CD4-positive, alpha-beta T cell (primary cell): ENCODE measurements at regions not wholly inside any gene's neighbourhood (a gene's known extent, or its start where the extent isn't known, plus 50 kb on each side); places are given as distances from the start of the nearest gene placed in this dataset.

Experiments used
- ATAC-seq: fragments of 200-7000 bp; cut with Tn5 transposase; one replicate; pipeline ENCODE4 v1.10.0; 2022; ENCODE audit warnings: mild to moderate bottlenecking; ENCODE audit not compliant: poor library complexity
- CTCF ChIA-PET: fragments of 350-600 bp; sonication (Branson Sonifier 250); formaldehyde crosslinking; loops from one replicate; lab custom pipeline; 2021; ENCODE audit warnings: antibody characterized with exemption, inconsistent platforms; lab: Charles Lee
- POLR2A ChIA-PET: fragments of 350-600 bp; sonication (Branson Sonifier 250); formaldehyde crosslinking; loops from one replicate; lab custom pipeline; 2021; ENCODE audit warnings: antibody characterized with exemption, inconsistent platforms; lab: Charles Lee
- DNase-seq, 14 experiments: peaks; one replicate each; pipeline ENCODE4 v3.0.0-alpha.2; 2013 to 2020; ENCODE audit warnings: mixed read lengths in 2 of 14
- H3K27ac ChIP-seq, 2 donors: one replicate each; pipeline versions ENCODE4 v1.5.1 to v1.7.0; 2013; ENCODE audit warnings: low read length in 2 of 2, low read depth in 1 of 2, mild to moderate bottlenecking in 1 of 2
- H3K27me3 ChIP-seq, 2 experiments: 1 replicate in 1 of 2; 2 replicates in 1 of 2; pipeline versions ENCODE4 v1.6.1 to v1.7.0; 2013; ENCODE audit warnings: low read length in 2 of 2, control low read depth in 1 of 2, mild to moderate bottlenecking in 1 of 2, moderate library complexity in 1 of 2; ENCODE audit not compliant: insufficient read depth in 2 of 2, control insufficient read depth in 1 of 2
- H3K36me3 ChIP-seq: one replicate; pipeline ENCODE4 v1.6.1; 2013; ENCODE audit warnings: low read length, control low read depth; ENCODE audit not compliant: insufficient read depth
- H3K4me1 ChIP-seq: one replicate; pipeline ENCODE4 v1.6.1; 2013; ENCODE audit warnings: low read length, control low read depth; ENCODE audit not compliant: insufficient read depth
- H3K4me3 ChIP-seq: one replicate; pipeline ENCODE4 v1.5.1; 2013; ENCODE audit warnings: mild to moderate bottlenecking, low read length, moderate library complexity
- H3K9me3 ChIP-seq, 2 experiments: 1 replicate in 1 of 2; 2 replicates in 1 of 2; pipeline versions ENCODE4 v1.6.1 to v1.7.0; 2013; ENCODE audit warnings: low read length in 2 of 2, mild to moderate bottlenecking in 2 of 2, control low read depth in 1 of 2, moderate library complexity in 1 of 2; ENCODE audit not compliant: control insufficient read depth in 1 of 2, insufficient read depth in 1 of 2
- H3K27ac Mint-ChIP-seq: one replicate; pipeline ENCODE4 v1.8.0; 2020; ENCODE audit warnings: mixed read lengths
- H3K27me3 Mint-ChIP-seq: one replicate; pipeline ENCODE4 v1.8.0; 2021; ENCODE audit warnings: mixed read lengths
- H3K36me3 Mint-ChIP-seq: one replicate; pipeline ENCODE4 v1.8.0; 2021; ENCODE audit warnings: low read depth, mixed read lengths
- H3K4me1 Mint-ChIP-seq: one replicate; pipeline ENCODE4 v1.8.0; 2021; ENCODE audit warnings: low read depth, mixed read lengths
- H3K4me3 Mint-ChIP-seq: one replicate; pipeline ENCODE4 v1.8.0; 2020; ENCODE audit warnings: mild to moderate bottlenecking, mixed read lengths
- H3K9me3 Mint-ChIP-seq: one replicate; pipeline ENCODE4 v1.8.0; 2020; ENCODE audit warnings: mixed read lengths
- CTCF ChIP-seq: fragments of 200-600 bp; IDR thresholded peaks from one replicate; pipeline ENCODE4 v1.8.0; 2022; ENCODE audit warnings: antibody characterized with exemption, mild to moderate bottlenecking
- intact Hi-C, 2 experiments: fragments of 100-400 bp; cut with DNase I in 1 of 2; cut with micrococcal nuclease in 1 of 2; formaldehyde crosslinking; loops; one replicate each; pipeline versions ENCODE4 v1.15.1 to v1.9.0; 2023 to 2025; cut with DNase I, micrococcal nuclease

- intact Hi-C loops: no loop called here
- CTCF ChIA-PET: no interaction called here
- H3K27ac ChIP-seq: no peak overlapping the region
- no peaks in the 10 kb centered on the region for H3K4me1 ChIP-seq
- ATAC-seq: no peak
- Mint-ChIP-seq H3K9me3 (peaks cover 12% of the 10 kb centered on the region), H3K4me1 (no peaks in the 10 kb centered on the region), H3K27me3 (no peaks in the 10 kb centered on the region), H3K4me3 (no peak overlapping the region), H3K36me3 (no peaks in the 10 kb centered on the region), H3K27ac (no peak overlapping the region)
- POLR2A ChIA-PET: no interaction called here
- H3K4me3 ChIP-seq: no peak overlapping the region
- H3K9me3 ChIP-seq: peaks cover 0 to 10% of the 10 kb centered on the region in 2 experiments
- DNase-seq: no peak
- no peak for TF ChIP-seq CTCF
- H3K27me3 ChIP-seq: no peaks in the 10 kb centered on the region
- H3K36me3 ChIP-seq: no peaks in the 10 kb centered on the region
Observed at GRCh38 chr10:81546243-81546642, 328.8 kb upstream of the NRG3 start.

GRCh38 chr10:81548160-81548559 lies 326.8 kb upstream of the NRG3 start:
- intact Hi-C loops: no loop called here
- DNase-seq (no peak), ATAC-seq (no peak)
- Histone ChIP-seq H3K27ac (no peak overlapping the region), H3K36me3 (no peaks in the 10 kb centered on the region), H3K9me3 (peaks cover 0 to 10% of the 10 kb centered on the region in 2 experiments), H3K4me1 (no peaks in the 10 kb centered on the region), H3K4me3 (no peak overlapping the region), H3K27me3 (no peaks in the 10 kb centered on the region)
- peaks cover 17% of the 10 kb centered on the region for H3K9me3 Mint-ChIP-seq
- H3K27me3 Mint-ChIP-seq: no peaks in the 10 kb centered on the region
- ChIA-PET CTCF (no interaction called here), POLR2A (no interaction called here)
- H3K27ac Mint-ChIP-seq: no peak overlapping the region
- H3K4me3 Mint-ChIP-seq: no peak overlapping the region
- no peak for TF ChIP-seq CTCF
- H3K4me1 Mint-ChIP-seq: no peaks in the 10 kb centered on the region
- no peaks in the 10 kb centered on the region for H3K36me3 Mint-ChIP-seq

GRCh38 chr10:81564143-81564542 lies 310.9 kb upstream of the NRG3 start:
- no peaks in the 10 kb centered on the region for H3K36me3 Mint-ChIP-seq
- H3K27me3 Mint-ChIP-seq: no peaks in the 10 kb centered on the region
- no peak overlapping the region for H3K27ac Mint-ChIP-seq
- Histone ChIP-seq H3K9me3 (no peaks in the 10 kb centered on the region), H3K27ac (no peak overlapping the region), H3K4me1 (no peaks in the 10 kb centered on the region), H3K4me3 (no peak overlapping the region), H3K36me3 (no peaks in the 10 kb centered on the region), H3K27me3 (no peaks in the 10 kb centered on the region)
- DNase-seq (no peak), ATAC-seq (no peak)
- ChIA-PET CTCF (no interaction called here), POLR2A (no interaction called here)
- H3K4me3 Mint-ChIP-seq: no peak overlapping the region
- intact Hi-C loops: no loop called here
- TF ChIP-seq CTCF: no peak
- no peaks in the 10 kb centered on the region for H3K4me1 Mint-ChIP-seq
- peaks cover 11% of the 10 kb centered on the region for H3K9me3 Mint-ChIP-seq
